Mesenchymal stem cell (in vitro differentiated cells and primary cell): ENCODE measurements at regions not wholly inside any gene's neighbourhood (a gene's known extent, or its start where the extent isn't known, plus 50 kb on each side); places are given as distances from the start of the nearest gene placed in this dataset.

Source experiments
- DNase-seq: peaks from one replicate; pipeline ENCODE4 v3.0.0-alpha.2; 2013
- H2AFZ ChIP-seq: one replicate; pipeline ENCODE4 v1.6.1; 2013; ENCODE audit warnings: low read depth, mild to moderate bottlenecking, control low read depth, inconsistent platforms, low read length, moderate library complexity
- H2AK5ac ChIP-seq: 2 replicates; pipeline ENCODE4 v1.6.1; 2013; ENCODE audit warnings: low read length, moderate library complexity, mild to moderate bottlenecking, inconsistent platforms; ENCODE audit not compliant: severe bottlenecking
- H2BK120ac ChIP-seq: one replicate; pipeline ENCODE4 v1.6.1; 2013; ENCODE audit warnings: low read depth, mild to moderate bottlenecking, inconsistent platforms, low read length, moderate library complexity
- H2BK12ac ChIP-seq, 2 experiments: one replicate each; pipeline ENCODE4 v1.6.1; 2013; ENCODE audit warnings: inconsistent platforms in 2 of 2, low read length in 2 of 2, mild to moderate bottlenecking in 2 of 2, moderate library complexity in 2 of 2, control low read depth in 1 of 2
- H2BK15ac ChIP-seq: one replicate; pipeline ENCODE4 v1.6.1; 2013; ENCODE audit warnings: mild to moderate bottlenecking, low read depth, inconsistent platforms; ENCODE audit not compliant: poor library complexity, severe bottlenecking
- H2BK5ac ChIP-seq: 2 replicates; pipeline ENCODE4 v1.6.1; 2013; ENCODE audit warnings: low read depth, mild to moderate bottlenecking, low read length, control low read depth, inconsistent platforms; ENCODE audit not compliant: poor library complexity, severe bottlenecking
- H3K14ac ChIP-seq, 2 experiments: one replicate each; pipeline ENCODE4 v1.6.1; 2013; ENCODE audit warnings: inconsistent platforms in 2 of 2, low read length in 2 of 2, control low read depth in 1 of 2, mild to moderate bottlenecking in 1 of 2, moderate library complexity in 1 of 2
- H3K18ac ChIP-seq, 2 experiments: one replicate each; pipeline ENCODE4 v1.6.1; 2013; ENCODE audit warnings: inconsistent platforms in 2 of 2, low read length in 2 of 2, control low read depth in 1 of 2, low read depth in 1 of 2, mild to moderate bottlenecking in 1 of 2
- H3K23ac ChIP-seq, 2 experiments: one replicate each; pipeline ENCODE4 v1.6.1; 2013; ENCODE audit warnings: inconsistent platforms in 2 of 2, low read length in 2 of 2, mild to moderate bottlenecking in 2 of 2, moderate library complexity in 2 of 2, control low read depth in 1 of 2
- H3K27ac ChIP-seq: 2 replicates; pipeline ENCODE4 v1.5.1; 2013; ENCODE audit warnings: mild to moderate bottlenecking, moderate library complexity, low read length, control low read depth, inconsistent platforms; ENCODE audit not compliant: poor library complexity, severe bottlenecking
- H3K27me3 ChIP-seq, 2 experiments: 2 replicates each; pipeline versions ENCODE4 v1.6.1 to v1.7.0; 2013; ENCODE audit warnings: low read length in 2 of 2, mild to moderate bottlenecking in 2 of 2, moderate library complexity in 2 of 2, control low read depth in 1 of 2, inconsistent platforms in 1 of 2; ENCODE audit not compliant: control insufficient read depth in 1 of 2, insufficient read depth in 1 of 2
- H3K36me3 ChIP-seq, 2 experiments: 2 replicates each; pipeline versions ENCODE4 v1.6.1 to v1.7.0; 2013; ENCODE audit warnings: low read length in 2 of 2, control low read depth in 1 of 2, inconsistent platforms in 1 of 2, low read depth in 1 of 2, mild to moderate bottlenecking in 1 of 2; ENCODE audit not compliant: insufficient read depth in 2 of 2, control insufficient read depth in 1 of 2
- H3K4ac ChIP-seq, 2 experiments: one replicate each; pipeline ENCODE4 v1.6.1; 2013; ENCODE audit warnings: inconsistent platforms in 2 of 2, low read length in 2 of 2, mild to moderate bottlenecking in 2 of 2, moderate library complexity in 2 of 2, control low read depth in 1 of 2, low read depth in 1 of 2
- H3K4me1 ChIP-seq: 2 replicates; pipeline ENCODE4 v1.6.1; 2013; ENCODE audit warnings: low read depth, low read length, control low read depth; ENCODE audit not compliant: control insufficient read depth, insufficient read depth
- H3K4me2 ChIP-seq: 2 replicates; pipeline ENCODE4 v1.6.1; 2013; ENCODE audit warnings: low read length, mild to moderate bottlenecking, inconsistent platforms; ENCODE audit not compliant: poor library complexity, severe bottlenecking
- H3K4me3 ChIP-seq, 2 experiments: 2 replicates each; pipeline versions ENCODE4 v1.5.1 to v1.7.0; 2013; ENCODE audit warnings: low read length in 2 of 2, mild to moderate bottlenecking in 2 of 2, control low read depth in 1 of 2, low read depth in 1 of 2; ENCODE audit not compliant: insufficient read depth in 1 of 2
- H3K79me1 ChIP-seq: replicated peaks from 2 replicates; pipeline ENCODE4 v1.6.1; 2013; ENCODE audit warnings: mild to moderate bottlenecking, control low read depth, low read length, inconsistent platforms; ENCODE audit not compliant: poor library complexity, severe bottlenecking
- H3K9ac ChIP-seq: 2 replicates; pipeline ENCODE4 v1.7.0; 2013; ENCODE audit warnings: mild to moderate bottlenecking, low read length, moderate library complexity
- H3K9me3 ChIP-seq: 2 replicates; pipeline ENCODE4 v1.7.0; 2013; ENCODE audit warnings: mild to moderate bottlenecking, low read length; ENCODE audit not compliant: control insufficient read depth
- H4K8ac ChIP-seq: one replicate; pipeline ENCODE4 v1.6.1; 2013; ENCODE audit warnings: inconsistent platforms, mild to moderate bottlenecking, low read length, moderate library complexity
- H4K91ac ChIP-seq: one replicate; pipeline ENCODE4 v1.6.1; 2013; ENCODE audit warnings: mild to moderate bottlenecking, low read length, inconsistent platforms
- WGBS: methylation state at CpG from one replicate; pipeline ENCODE4 v1.1.7; 2013; ENCODE audit warnings: mixed read lengths; 5-methylcytosine and 5-hydroxymethylcytosine counted together

DNA sequence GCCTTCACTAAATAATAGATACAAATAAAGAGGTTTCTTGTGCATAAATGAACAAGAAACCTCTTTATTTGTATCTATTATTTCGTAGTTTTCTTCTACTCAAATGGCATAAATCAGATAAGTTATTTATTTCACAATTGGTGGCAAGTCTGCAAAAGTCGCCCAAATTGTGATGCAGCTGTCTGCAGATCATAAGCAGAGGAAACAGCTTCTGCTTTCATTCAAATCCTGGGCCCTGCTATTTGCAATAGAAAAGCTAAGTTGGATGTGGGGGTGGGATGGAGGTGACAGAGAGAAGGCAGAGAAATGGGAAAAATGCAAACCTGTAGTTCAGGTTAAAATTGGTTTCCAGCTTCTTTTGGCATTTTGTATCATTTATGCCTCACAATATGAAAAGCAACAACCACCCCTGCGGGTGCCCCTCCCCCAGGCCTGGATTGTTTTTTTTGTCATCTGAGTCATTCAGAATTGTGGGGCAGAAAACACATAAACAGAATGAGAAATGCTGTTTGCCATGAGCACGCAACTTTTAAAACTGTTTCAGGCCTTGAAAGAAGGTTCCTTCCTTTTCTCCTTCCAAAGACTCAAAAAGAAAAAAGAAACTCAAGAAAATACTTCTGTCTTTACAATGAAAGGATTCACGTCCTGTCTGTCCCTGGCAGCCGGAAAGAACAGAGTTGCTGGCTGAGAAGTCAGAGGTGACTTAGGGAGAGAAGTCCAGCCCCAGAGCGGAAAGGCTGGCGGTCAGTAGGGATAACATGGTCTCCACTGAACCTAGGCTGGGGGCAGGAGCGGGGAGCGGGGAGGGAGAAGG lies 132.9 kb downstream of the BAMBI start:
- peak overlapping the region; percentile 94 for H4K91ac ChIP-seq
- peak overlapping the region; percentile 89 for H2BK12ac ChIP-seq
- 5% methylated on average over 6 of the region's 10 CpGs for WGBS
- peak overlapping the region; percentile 98 to 99 for H3K18ac ChIP-seq
- peak overlapping the region; percentile 36 for H3K4me2 ChIP-seq
- peak overlapping the region; percentile 12 for H2BK15ac ChIP-seq
- H3K4me3 ChIP-seq = no peak overlapping the region
- no peaks in the 10 kb centered on the region for H3K9me3 ChIP-seq
- peak overlapping the region; percentile 96 for H2BK120ac ChIP-seq
- peaks cover 0 to 25% of the 10 kb centered on the region in 2 experiments for H3K27me3 ChIP-seq
- no peak overlapping the region for H2BK5ac ChIP-seq
- peaks cover 2% of the 10 kb centered on the region for H3K4me1 ChIP-seq
- H3K4ac ChIP-seq = peak overlapping the region; percentile 94 to 96
- peak overlapping the region; percentile 56 to 76 for H3K14ac ChIP-seq
- no peak overlapping the region for H3K27ac ChIP-seq
- H3K23ac ChIP-seq = peak overlapping the region in 1 of 2 experiments; percentile 32
- no peak overlapping the region for H2AFZ ChIP-seq
- peak; percentile 87 for DNase-seq
- peak overlapping the region; percentile 74 for H4K8ac ChIP-seq
- no peaks in the 10 kb centered on the region for H3K36me3 ChIP-seq
- H3K79me1 ChIP-seq = no peaks in the 10 kb centered on the region
- H2AK5ac ChIP-seq = no peak overlapping the region
- H3K9ac ChIP-seq = no peak overlapping the region

DNA sequence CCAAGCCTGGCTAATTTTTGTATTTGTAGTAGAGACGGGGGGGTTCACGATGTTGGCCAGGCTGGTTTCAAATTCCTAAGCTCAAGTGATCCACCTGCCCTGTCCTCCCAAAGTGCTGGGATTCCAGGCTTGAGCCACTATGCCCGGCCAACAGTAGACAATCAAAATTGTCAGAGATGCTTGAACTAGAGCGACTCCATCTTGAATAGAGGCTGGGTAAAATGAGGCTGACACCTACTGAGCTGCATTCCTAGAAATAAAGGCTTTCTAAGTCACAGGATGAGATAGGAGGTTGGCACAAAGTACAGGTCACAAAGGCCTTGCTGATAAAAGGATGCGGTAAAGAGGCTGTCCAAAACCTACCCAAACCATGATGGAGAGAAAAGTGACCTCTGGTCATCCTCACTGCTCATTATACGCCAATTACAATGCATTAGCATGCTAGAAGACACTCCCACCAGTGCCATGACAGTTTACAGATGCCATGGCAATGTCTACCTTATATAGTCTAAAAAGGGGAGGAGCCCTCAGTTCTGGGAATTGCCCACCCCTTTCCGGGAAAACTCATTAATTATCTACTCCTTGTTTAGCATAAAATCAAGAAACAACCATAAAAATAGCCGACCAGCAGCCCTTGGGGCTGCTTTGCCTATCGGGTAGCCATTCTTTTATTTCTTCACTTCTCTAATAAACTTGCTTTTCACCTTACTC lies 134.5 kb downstream of the BAMBI start:
- WGBS = 86% methylated on average over 9 of the region's 9 CpGs
- Histone ChIP-seq H3K23ac (no peak overlapping the region), H4K8ac (no peak overlapping the region), H3K27ac (no peak overlapping the region), H2BK5ac (no peak overlapping the region), H2BK15ac (peak overlapping the region; percentile 44), H3K14ac (peak overlapping the region in 1 of 2 experiments; percentile 86), H3K18ac (peak overlapping the region; percentile 49 to 79), H3K36me3 (no peaks in the 10 kb centered on the region), H3K27me3 (peaks cover 0 to 20% of the 10 kb centered on the region in 2 experiments), H3K4ac (peak overlapping the region in 1 of 2 experiments; percentile 76), H3K4me3 (no peak overlapping the region), H3K9me3 (no peaks in the 10 kb centered on the region), H3K4me2 (no peak overlapping the region), H2BK120ac (peak overlapping the region; percentile 34), H3K4me1 (peaks cover 2% of the 10 kb centered on the region), H2AFZ (no peak overlapping the region), H2BK12ac (peak overlapping the region; percentile 91 to 95), H3K9ac (no peak overlapping the region), H2AK5ac (no peak overlapping the region), H4K91ac (peak overlapping the region; percentile 86), H3K79me1 (no peaks in the 10 kb centered on the region)
- no peak for DNase-seq

DNA sequence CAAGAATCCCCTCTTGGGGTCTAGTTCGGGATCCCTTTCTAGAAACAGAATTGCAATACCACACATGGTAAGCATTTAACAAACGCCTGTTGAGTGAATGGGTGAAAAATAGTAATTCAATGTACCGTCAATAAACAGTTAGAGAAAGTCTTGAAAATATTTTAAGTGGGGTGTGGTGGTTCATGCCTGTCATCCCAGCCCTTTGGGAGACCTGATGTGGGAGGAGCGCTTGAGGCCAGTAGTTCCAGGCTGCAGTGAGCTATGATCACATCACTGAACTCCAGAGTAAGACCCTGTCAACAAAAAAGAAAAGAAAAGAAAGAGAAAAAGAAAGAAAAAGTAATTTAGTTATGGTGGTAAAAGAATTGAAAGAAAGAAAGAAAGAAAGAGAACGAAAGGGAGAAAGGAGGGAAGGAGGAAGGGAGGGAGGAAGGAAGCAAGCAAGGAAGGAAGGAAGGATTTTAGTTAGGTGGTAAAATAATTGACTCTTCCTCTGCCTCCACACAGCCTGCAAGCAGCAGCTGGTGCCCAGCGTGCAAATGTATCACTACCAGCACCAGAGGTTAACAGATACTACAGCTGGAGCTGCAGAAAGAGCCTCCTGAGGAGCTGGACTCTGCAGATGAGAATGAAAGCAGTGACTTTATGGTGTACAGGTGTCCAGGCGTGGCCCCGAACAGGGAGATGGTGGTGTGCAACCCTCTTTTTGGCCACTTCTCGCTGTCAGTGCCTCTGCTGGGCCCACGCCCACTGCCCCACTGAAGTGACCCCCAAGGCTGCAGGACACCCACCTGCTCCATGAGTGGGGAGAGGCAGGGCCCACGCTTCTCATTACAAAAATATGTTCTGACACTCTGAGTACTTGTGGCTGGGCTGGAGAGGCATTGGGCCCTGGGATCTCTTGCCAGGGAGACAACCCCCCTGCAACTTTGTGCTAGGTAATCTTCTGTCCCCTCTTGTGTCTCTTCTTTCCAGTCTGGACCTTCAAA lies 135.4 kb downstream of the BAMBI start:
- 89% methylated on average over 9 of the region's 11 CpGs for WGBS
- Histone ChIP-seq H3K27me3 (peaks cover 0 to 13% of the 10 kb centered on the region in 2 experiments), H4K91ac (peak overlapping the region; percentile 82), H2AK5ac (no peak overlapping the region), H3K4me1 (peaks cover 2% of the 10 kb centered on the region), H3K4ac (peak overlapping the region; percentile 39 to 57), H3K79me1 (no peaks in the 10 kb centered on the region), H3K14ac (peak overlapping the region in 1 of 2 experiments; percentile 53), H3K27ac (no peak overlapping the region), H3K36me3 (no peaks in the 10 kb centered on the region), H3K4me3 (no peak overlapping the region), H2BK15ac (no peak overlapping the region), H3K9ac (no peak overlapping the region), H4K8ac (peak overlapping the region; percentile 12), H3K23ac (no peak overlapping the region), H2BK12ac (peak overlapping the region; percentile 59 to 98), H2BK5ac (no peak overlapping the region), H2BK120ac (peak overlapping the region; percentile 54), H2AFZ (no peak overlapping the region), H3K18ac (peak overlapping the region; percentile 69 to 85), H3K9me3 (no peaks in the 10 kb centered on the region), H3K4me2 (no peak overlapping the region)
- DNase-seq = no peak
